Fibroblast of peridontal ligament (primary cell): ENCODE measurements at regions not wholly inside any gene's neighbourhood (a gene's known extent, or its start where the extent isn't known, plus 50 kb on each side); places are given as distances from the start of the nearest gene placed in this dataset.

Experiments
- DNase-seq: peaks from one replicate; pipeline ENCODE4 v3.0.0-alpha.2; 2010; ENCODE audit errors: extremely low read depth

- DNase-seq: no peak
These were observed 60.6 kb upstream of the MYRIP start for GRCh38 chr3:39748763-39749162.

GRCh38 chr3:39750712-39751111, 58.7 kb upstream of the MYRIP start:
- no peak for DNase-seq

DNA sequence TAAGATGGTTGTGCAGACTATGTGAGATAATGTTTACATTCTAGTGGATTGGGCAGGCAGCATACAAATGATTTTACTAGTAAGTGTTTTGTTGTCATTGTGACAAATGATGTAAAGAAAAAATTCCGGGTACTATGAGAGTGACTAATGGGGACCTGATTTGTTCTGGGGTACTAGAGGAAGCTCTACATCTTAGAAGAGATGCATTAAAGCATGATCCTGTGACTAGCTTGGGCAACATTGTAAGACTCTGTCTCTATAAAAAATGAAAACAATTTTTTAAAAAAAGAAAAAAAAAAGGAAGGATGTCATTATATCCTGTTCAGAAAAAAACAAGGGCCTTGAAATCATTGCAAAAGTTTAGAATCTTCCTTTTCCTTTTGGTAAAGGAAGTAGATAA, 58.1 kb upstream of the MYRIP start:
- DNase-seq: no peak

- no peak for DNase-seq
These were observed 57.3 kb upstream of the MYRIP start for GRCh38 chr3:39752019-39752637.

DNA sequence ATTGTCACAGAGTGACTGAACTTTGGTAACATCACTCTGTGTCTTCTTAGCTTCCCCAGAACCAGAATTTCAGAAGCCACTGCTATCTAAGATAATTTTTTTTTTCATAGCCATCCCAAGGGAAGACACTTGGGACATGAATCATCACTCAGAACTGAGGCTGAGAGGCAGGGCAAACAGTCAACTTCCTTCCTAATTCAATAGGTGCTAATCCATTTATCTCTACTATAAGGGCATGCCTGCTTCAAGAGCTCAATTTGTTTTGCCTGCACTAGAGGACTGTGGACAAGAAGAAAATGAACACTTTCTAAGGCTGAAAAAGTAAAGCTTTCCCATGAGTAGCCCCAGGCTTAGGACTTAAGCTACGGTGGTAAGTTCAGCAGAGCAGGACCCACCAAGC, 56.7 kb upstream of the MYRIP start:
- DNase-seq: no peak

DNA sequence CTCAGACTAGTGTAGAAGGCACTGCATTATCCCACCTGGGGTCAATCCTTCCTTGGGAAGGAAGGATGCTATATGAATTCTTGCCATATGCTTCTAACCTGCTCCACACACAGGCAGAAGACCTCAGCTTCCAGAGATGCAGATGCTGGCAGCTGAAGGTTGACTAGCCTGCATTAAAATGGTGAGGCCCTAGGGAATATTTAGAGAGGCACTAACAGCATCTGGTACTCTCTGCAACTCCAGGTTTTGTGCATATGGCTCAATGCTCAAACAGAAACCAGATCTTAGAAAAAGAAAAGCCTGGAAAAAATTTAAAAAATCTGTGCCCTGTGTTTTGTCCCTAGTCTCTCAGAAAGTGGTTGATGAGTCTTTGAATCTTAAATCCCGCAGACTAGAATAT, 56.0 kb upstream of the MYRIP start:
- DNase-seq: no peak

DNA sequence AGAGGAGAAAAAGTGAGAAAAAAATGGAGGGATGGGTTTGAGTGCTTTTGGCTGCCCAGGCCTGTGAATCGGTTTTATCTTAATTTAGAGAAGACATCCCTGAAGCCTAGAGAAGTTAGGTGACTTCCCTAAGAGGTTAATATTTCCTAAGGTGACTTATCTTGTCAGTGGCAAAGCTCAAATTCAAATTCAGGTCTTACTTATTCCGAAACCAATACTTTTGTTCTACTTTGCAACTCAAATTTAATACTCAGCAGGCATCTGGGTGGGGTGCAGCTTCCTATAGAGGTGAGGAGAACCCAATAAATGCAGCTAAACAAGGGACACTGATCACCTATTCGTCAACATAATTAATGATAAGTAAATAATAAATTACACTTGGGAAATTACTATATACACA, 54.9 kb upstream of the MYRIP start:
- no peak for DNase-seq

- no peak for DNase-seq
These were observed 54.3 kb upstream of the MYRIP start for GRCh38 chr3:39755100-39755499.

- DNase-seq: no peak
These were observed 52.1 kb upstream of the MYRIP start for GRCh38 chr3:39757307-39757706.
